GM12878 (cell line): ENCODE measurements at regions not wholly inside any gene's neighbourhood (a gene's known extent, or its start where the extent isn't known, plus 50 kb on each side); places are given as distances from the start of the nearest gene placed in this dataset.

Source experiments
- ATAC-seq: fragments of 200-7000 bp; cut with Tn5 transposase; 3 replicates; pipeline ENCODE4 v1.9.1; 2020; ENCODE audit warnings: mild to moderate bottlenecking, moderate library complexity
- BruUV-seq: library from RNA; stranded (reverse); fragments of 400-500 nt; replicated peaks from 2 replicates; lab custom pipeline; 2021; lab: Mats Ljungman, UMichigan
- CTCF ChIA-PET: fragments of 300-600 bp; sonication (Branson Sonifier 250); formaldehyde crosslinking; extraction: SDS; loops from one replicate; lab custom pipeline; 2021; ENCODE audit warnings: inconsistent platforms; lab: Yijun Ruan, JAX
- POLR2A ChIA-PET: fragments of 350-600 bp; formaldehyde crosslinking; extraction: SDS; loops from one replicate; lab custom pipeline; 2021; ENCODE audit warnings: inconsistent platforms; lab: Charles Lee
- RAD21 ChIA-PET: fragments of 300-600 bp; sonication (Branson Sonifier 250); formaldehyde crosslinking; loops from one replicate; lab custom pipeline; 2023; ENCODE audit warnings: antibody characterized with exemption; ENCODE audit not compliant: unreplicated experiment; lab: Charles Lee
- SMC1A ChIA-PET: fragments of 300-600 bp; sonication (Branson Sonifier 250); formaldehyde crosslinking; loops from one replicate; lab custom pipeline; 2023; ENCODE audit not compliant: unreplicated experiment, uncharacterized antibody; lab: Charles Lee
- DNase-seq: peaks from one replicate; pipeline ENCODE4 v3.0.0-alpha.2; 2011; ENCODE audit warnings: low read depth, low spot score
- FAIRE-seq: peaks from 3 replicates; lab custom pipeline; 2011; peaks lifted over from hg19 to GRCh38; lab: Jason Lieb, UNC
- H2AFZ ChIP-seq: 2 replicates; pipeline ENCODE4 v1.6.0; 2011; ENCODE audit warnings: low read depth, low read length, control low read depth; ENCODE audit not compliant: control insufficient read depth
- H3K27ac ChIP-seq: 2 replicates; pipeline ENCODE4 v1.5.1; 2011; ENCODE audit warnings: control low read depth; ENCODE audit not compliant: control insufficient read depth, insufficient read depth
- H3K27me3 ChIP-seq, 2 experiments: replicated peaks in 1 of 2; 2 replicates each; pipeline versions ENCODE4 v1.6.0 to v1.6.1; 2011; ENCODE audit warnings: low read length in 1 of 2; ENCODE audit not compliant: control insufficient read depth in 2 of 2, insufficient read depth in 2 of 2
- H3K36me3 ChIP-seq, 2 experiments: 2 replicates each; pipeline ENCODE4 v1.5.1; 2011; ENCODE audit warnings: low read length in 1 of 2; ENCODE audit not compliant: control insufficient read depth in 2 of 2, insufficient read depth in 2 of 2
- H3K4me1 ChIP-seq: 2 replicates; pipeline ENCODE4 v1.6.1; 2011; ENCODE audit warnings: mild to moderate bottlenecking, low read length, moderate library complexity, mixed read lengths; ENCODE audit not compliant: control insufficient read depth, insufficient read depth
- H3K4me2 ChIP-seq: 2 replicates; pipeline ENCODE4 v1.6.0; 2011; ENCODE audit warnings: control low read depth; ENCODE audit not compliant: control insufficient read depth, insufficient read depth
- H3K4me3 ChIP-seq: fragments of 200-600 bp; sonication (generic); 2 replicates; pipeline ENCODE4 v1.5.1; 2016
- H3K79me2 ChIP-seq: 2 replicates; pipeline ENCODE4 v1.6.0; 2011; ENCODE audit warnings: low read length; ENCODE audit not compliant: control insufficient read depth, insufficient read depth
- H3K9ac ChIP-seq: 2 replicates; pipeline ENCODE4 v1.8.0; 2011; ENCODE audit warnings: low read length, control low read depth, mixed read lengths; ENCODE audit not compliant: control insufficient read depth, insufficient read depth
- H3K9me3 ChIP-seq: replicated peaks from 3 replicates; pipeline ENCODE4 v1.5.1; 2011; ENCODE audit warnings: mild to moderate bottlenecking, low read length; ENCODE audit not compliant: control insufficient read depth, insufficient read depth
- H4K20me1 ChIP-seq: 2 replicates; pipeline ENCODE4 v1.6.0; 2011; ENCODE audit not compliant: control insufficient read depth, insufficient read depth
- CUX1 ChIP-seq: IDR thresholded peaks from 2 replicates; pipeline ENCODE4 v1.6.1; 2012; ENCODE audit warnings: improper control_type of control experiment, low read depth, low read length; ENCODE audit not compliant: insufficient replicate concordance
- IKZF2 ChIP-seq, 2 experiments: fragments of 450-650 bp; IDR thresholded peaks; 2 replicates each; pipeline ENCODE4 v1.6.1; 2017; ENCODE audit warnings: mild to moderate bottlenecking in 2 of 2, moderate library complexity in 2 of 2
- RAD21 ChIP-seq: IDR thresholded peaks from 2 replicates; pipeline ENCODE4 v1.6.1; 2011; ENCODE audit warnings: mild to moderate bottlenecking, low read depth, low read length, moderate library complexity; ENCODE audit not compliant: insufficient read depth
- RUNX3 ChIP-seq: IDR thresholded peaks from 2 replicates; pipeline ENCODE4 v1.6.1; 2012; ENCODE audit warnings: low read length, inconsistent platforms
- WRNIP1 ChIP-seq: IDR thresholded peaks from 2 replicates; pipeline ENCODE4 v1.6.1; 2011; ENCODE audit warnings: low read depth, low read length, improper control_type of control experiment, borderline replicate concordance
- WGBS: methylation state at CpG from one replicate; pipeline ENCODE4 v1.1.6; 2016; ENCODE audit warnings: low lambda C conversion rate; ENCODE audit not compliant: insufficient replicate concordance, insufficient coverage; ENCODE audit errors: missing lambda C conversion rate; 5-methylcytosine and 5-hydroxymethylcytosine counted together
- in situ Hi-C: fragments of 300-500 bp; cut with MboI; formaldehyde crosslinking; loops from 9 replicates; pipeline ENCODE4 v1.14.3; 2018; ENCODE audit warnings: mixed read lengths
- intact Hi-C: fragments of 100-400 bp; cut with micrococcal nuclease; formaldehyde crosslinking; loops from one replicate; pipeline ENCODE4 v1.14.2; 2022; ENCODE audit not compliant: unreplicated experiment

GRCh38 chr10:107577221-107577620, 412.7 kb upstream of the SORCS1 start:
- ChIA-PET RAD21 (no interaction called here), SMC1A (interaction anchor here (0.9 to 1.3 kb wide), 5 partner anchors 12 to 167 kb away, joined by 3 to 4 read pairs (median 4); no protein-coding TSS in a partner anchor), POLR2A (no interaction called here), CTCF (interaction anchor here (0.8 kb wide), 1 partner anchor 10 kb away, joined by 3 read pairs; no protein-coding TSS in a partner anchor)
- in situ Hi-C loops: no loop called here
- Histone ChIP-seq H3K4me1 (no peaks in the 10 kb centered on the region), H3K9me3 (no peaks in the 10 kb centered on the region), H3K36me3 (no peaks in the 10 kb centered on the region), H3K9ac (no peak overlapping the region), H3K27ac (no peak overlapping the region), H3K4me3 (no peak overlapping the region), H3K4me2 (no peak overlapping the region), H2AFZ (no peak overlapping the region), H4K20me1 (no peaks in the 10 kb centered on the region), H3K79me2 (no peaks in the 10 kb centered on the region), H3K27me3 (no peaks in the 10 kb centered on the region)
- FAIRE-seq: no peak
- TF ChIP-seq RUNX3 (no peak), RAD21 (no peak), CUX1 (no peak), IKZF2 (IDR thresholded peaks at IDR 0.05) (no peak), WRNIP1 (no peak)
- BruUV-seq: no TSS peak
- DNase-seq: no peak
- 18% methylated on average over 2 of the region's 2 CpGs for WGBS
- intact Hi-C loops: no loop called here
- no peak for ATAC-seq
